ENCODE measurements at regions not wholly inside any gene's neighbourhood (a gene's known extent, or its start where the extent isn't known, plus 50 kb on each side); places are given as distances from the start of the nearest gene placed in this dataset.

DNA sequence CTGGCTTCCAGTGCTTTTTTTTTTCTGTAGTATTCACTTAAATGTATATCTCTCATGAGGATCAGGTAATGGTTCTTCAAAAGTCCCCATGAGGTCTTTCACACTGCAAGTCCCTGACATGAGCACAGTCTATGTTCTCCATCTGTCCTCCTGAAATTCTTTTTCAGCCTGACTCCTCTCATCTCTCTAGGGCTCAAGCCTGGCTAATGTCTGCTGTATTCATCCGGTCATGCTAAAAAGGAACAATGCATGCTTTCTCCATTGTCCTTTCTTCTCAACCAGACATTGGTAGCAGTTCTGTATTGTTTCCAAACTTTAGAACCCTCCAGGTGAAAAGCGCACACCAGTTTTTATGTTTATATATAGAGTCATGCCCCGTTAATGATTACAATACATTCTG, 368.3 kb upstream of the OLFM3 start:
- TF ChIP-seq CTCF (IDR thresholded peaks at IDR 0.05; ENCODE audit: poor library complexity) = no peak
- no peak for TF ChIP-seq EZH2phosphoT487 (IDR thresholded peaks at IDR 0.05; ENCODE audit: low read depth, severe bottlenecking, unreplicated experiment)
